Hepatocyte (in vitro differentiated cells): ENCODE measurements at regions not wholly inside any gene's neighbourhood (a gene's known extent, or its start where the extent isn't known, plus 50 kb on each side); places are given as distances from the start of the nearest gene placed in this dataset.

Experiments used
- DNase-seq: peaks from one replicate; pipeline ENCODE4 v3.0.0-alpha.2; 2016; ENCODE audit warnings: low spot score
- H2AFZ ChIP-seq: fragments of 200-600 bp; sonication (generic); 2 replicates; pipeline ENCODE4 v1.6.0; 2016; ENCODE audit warnings: antibody characterized with exemption, mild to moderate bottlenecking
- H3K27ac ChIP-seq: fragments of 200-600 bp; sonication (generic); 2 replicates; pipeline ENCODE4 v1.5.1; 2016; ENCODE audit warnings: mild to moderate bottlenecking
- H3K27me3 ChIP-seq: fragments of 200-600 bp; sonication (generic); 2 replicates; pipeline ENCODE4 v1.6.1; 2016
- H3K36me3 ChIP-seq: fragments of 200-600 bp; sonication (generic); replicated peaks from 2 replicates; pipeline ENCODE4 v1.5.1; 2016; ENCODE audit warnings: low read depth; ENCODE audit not compliant: insufficient read depth
- H3K4me1 ChIP-seq: fragments of 200-600 bp; sonication (generic); 2 replicates; pipeline ENCODE4 v1.5.1; 2016; ENCODE audit warnings: mild to moderate bottlenecking, moderate library complexity; ENCODE audit not compliant: insufficient read depth
- H3K4me2 ChIP-seq: fragments of 200-600 bp; sonication (generic); 2 replicates; pipeline ENCODE4 v1.6.0; 2016
- H3K4me3 ChIP-seq: fragments of 200-600 bp; sonication (generic); 2 replicates; pipeline ENCODE4 v1.5.1; 2016; ENCODE audit warnings: mild to moderate bottlenecking
- H3K79me2 ChIP-seq: fragments of 200-600 bp; sonication (generic); 2 replicates; pipeline ENCODE4 v1.6.0; 2017; ENCODE audit warnings: mild to moderate bottlenecking
- H3K9me2 ChIP-seq: fragments of 200-600 bp; sonication (generic); replicated peaks from 2 replicates; pipeline ENCODE4 v1.6.0; 2017; ENCODE audit warnings: mild to moderate bottlenecking; ENCODE audit not compliant: insufficient read depth
- H3K9me3 ChIP-seq: fragments of 200-600 bp; sonication (generic); 2 replicates; pipeline ENCODE4 v1.5.1; 2016; ENCODE audit warnings: low read depth, mild to moderate bottlenecking
- H4K20me1 ChIP-seq: fragments of 200-600 bp; sonication (generic); 2 replicates; pipeline ENCODE4 v1.6.0; 2016; ENCODE audit warnings: mild to moderate bottlenecking; ENCODE audit not compliant: insufficient read depth, poor library complexity, severe bottlenecking
- CTCF ChIP-seq: fragments of 200-600 bp; sonication (generic); IDR thresholded peaks from 2 replicates; pipeline ENCODE4 v1.5.1; 2016; ENCODE audit warnings: antibody characterized with exemption, mild to moderate bottlenecking; ENCODE audit not compliant: poor library complexity
- EZH2 ChIP-seq: fragments of 200-600 bp; sonication (generic); IDR thresholded peaks from 2 replicates; pipeline ENCODE4 v1.6.1; 2016; ENCODE audit warnings: antibody characterized with exemption, mild to moderate bottlenecking, borderline replicate concordance
- EZH2phosphoT487 ChIP-seq: fragments of 200-600 bp; sonication (generic); IDR thresholded peaks from one replicate; pipeline ENCODE4 v1.6.1; 2018; ENCODE audit warnings: antibody characterized with exemption, mild to moderate bottlenecking, low read depth, moderate library complexity; ENCODE audit not compliant: unreplicated experiment, severe bottlenecking
- WGBS: methylation state at CpG from one replicate; pipeline ENCODE4 v1.1.6; 2016; ENCODE audit warnings: low lambda C conversion rate; ENCODE audit errors: missing lambda C conversion rate; 5-methylcytosine and 5-hydroxymethylcytosine counted together

- no peak overlapping the region for H2AFZ ChIP-seq
- no peaks in the 10 kb centered on the region for H3K79me2 ChIP-seq
- H3K9me2 ChIP-seq: no peaks in the 10 kb centered on the region
- no peaks in the 10 kb centered on the region for H4K20me1 ChIP-seq
- no peak overlapping the region for H3K4me2 ChIP-seq
- H3K4me1 ChIP-seq: no peaks in the 10 kb centered on the region
- TF ChIP-seq EZH2: no peak
- TF ChIP-seq EZH2phosphoT487: no peak
- TF ChIP-seq CTCF: no peak
- 10% methylated on average over 1 of the region's 1 CpG for WGBS
- H3K27me3 ChIP-seq: no peaks in the 10 kb centered on the region
- H3K27ac ChIP-seq: no peak overlapping the region
- no peaks in the 10 kb centered on the region for H3K36me3 ChIP-seq
- H3K9me3 ChIP-seq: no peaks in the 10 kb centered on the region
- no peak overlapping the region for H3K4me3 ChIP-seq
- no peak for DNase-seq
Observed at GRCh38 chr17:5832886-5833285, 237.3 kb upstream of the WSCD1 start.

- no peak overlapping the region for H3K27ac ChIP-seq
- TF ChIP-seq CTCF (no peak), EZH2 (no peak), EZH2phosphoT487 (no peak)
- no peak overlapping the region for H3K4me2 ChIP-seq
- no peak for DNase-seq
- H3K36me3 ChIP-seq: no peaks in the 10 kb centered on the region
- 75% methylated on average over 4 of the region's 4 CpGs for WGBS
- H3K9me3 ChIP-seq: no peaks in the 10 kb centered on the region
- no peak overlapping the region for H2AFZ ChIP-seq
- H3K9me2 ChIP-seq: no peaks in the 10 kb centered on the region
- no peaks in the 10 kb centered on the region for H3K4me1 ChIP-seq
- no peaks in the 10 kb centered on the region for H4K20me1 ChIP-seq
- H3K79me2 ChIP-seq: no peaks in the 10 kb centered on the region
- no peak overlapping the region for H3K4me3 ChIP-seq
- no peaks in the 10 kb centered on the region for H3K27me3 ChIP-seq
Observed at GRCh38 chr17:5837055-5837491, 233.1 kb upstream of the WSCD1 start.

GRCh38 chr17:5838661-5839300 lies 231.4 kb upstream of the WSCD1 start:
- H3K27ac ChIP-seq: no peak overlapping the region
- H3K27me3 ChIP-seq: no peaks in the 10 kb centered on the region
- H3K9me2 ChIP-seq: no peaks in the 10 kb centered on the region
- H3K4me2 ChIP-seq: no peak overlapping the region
- no peaks in the 10 kb centered on the region for H3K9me3 ChIP-seq
- no peaks in the 10 kb centered on the region for H3K79me2 ChIP-seq
- no peak overlapping the region for H3K4me3 ChIP-seq
- no peak for DNase-seq
- no peaks in the 10 kb centered on the region for H3K4me1 ChIP-seq
- 83% methylated on average over 12 of the region's 12 CpGs for WGBS
- no peaks in the 10 kb centered on the region for H3K36me3 ChIP-seq
- no peak for TF ChIP-seq EZH2
- TF ChIP-seq CTCF: no peak
- H2AFZ ChIP-seq: no peak overlapping the region
- no peaks in the 10 kb centered on the region for H4K20me1 ChIP-seq
